H1 (cell line): ENCODE measurements at regions not wholly inside any gene's neighbourhood (a gene's known extent, or its start where the extent isn't known, plus 50 kb on each side); places are given as distances from the start of the nearest gene placed in this dataset.

ENCODE experiments used
- CTBP2 ChIP-seq: IDR thresholded peaks from 2 replicates; pipeline ENCODE4 v1.7.0; 2011; ENCODE audit warnings: borderline replicate concordance, mild to moderate bottlenecking, moderate library complexity, mixed read lengths, low read length; ENCODE audit not compliant: insufficient read depth, insufficient read length
- HDAC2 ChIP-seq, 2 experiments: fragments of 300-600 bp in 1 of 2; sonication (generic) in 1 of 2; IDR thresholded peaks; 2 replicates each; pipeline ENCODE4 v1.6.1; 2011 to 2012; ENCODE audit warnings: low read depth in 2 of 2, low read length in 2 of 2, mild to moderate bottlenecking in 2 of 2, moderate library complexity in 2 of 2, borderline replicate concordance in 1 of 2, inconsistent platforms in 1 of 2
- JUN ChIP-seq: IDR thresholded peaks from 2 replicates; pipeline ENCODE4 v1.6.1; 2011; ENCODE audit warnings: low read depth, mild to moderate bottlenecking, improper control_type of control experiment, low read length

DNA sequence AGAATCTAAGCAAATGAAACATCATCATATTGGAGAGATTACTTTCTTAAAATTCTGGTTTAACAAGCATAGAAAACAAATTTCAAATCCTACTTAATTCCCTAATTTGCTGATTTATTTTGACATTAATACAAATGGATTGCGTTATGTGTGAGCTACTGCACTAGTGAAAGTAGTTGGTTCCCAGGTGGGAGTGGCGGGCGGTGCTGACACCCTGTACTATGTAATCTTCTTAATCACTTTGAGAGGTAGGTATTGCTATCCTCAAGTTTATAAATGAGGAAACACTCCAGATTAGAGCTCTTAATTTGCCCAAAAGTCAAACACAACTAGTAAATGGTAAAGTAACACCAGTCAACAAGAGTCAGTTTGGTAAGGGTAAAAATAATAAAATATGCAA lies 131.1 kb downstream of the ELAPOR2 start (continued):
- TF ChIP-seq HDAC2 (IDR thresholded peaks at IDR 0.05; ENCODE audit: borderline replicate concordance in 1 of 2, low read depth in 2 of 2, low read length in 2 of 2) = no peak
- no peak for TF ChIP-seq CTBP2
- TF ChIP-seq JUN = no peak
